Posterior vena cava (tissue), 2 donors: ENCODE measurements at regions not wholly inside any gene's neighbourhood (a gene's known extent, or its start where the extent isn't known, plus 50 kb on each side); places are given as distances from the start of the nearest gene placed in this dataset.

Experiments used
- DNase-seq: peaks from one replicate; pipeline ENCODE4 v3.0.0-alpha.2; 2020; ENCODE audit warnings: low spot score
- intact Hi-C, 2 donors: fragments of 100-400 bp; cut with DNase I; formaldehyde crosslinking; loops; one replicate each; pipeline versions ENCODE4 v1.14.1 to v1.14.2; 2022 to 2023
- donor health status: DM: yes; HTN: yes; CAD: no.
- donor health status: DM: yes; HTN: yes; CAD: no.

GRCh38 chr1:56150441-56151215 is 428.7 kb downstream of the PLPP3 start:
- intact Hi-C loops, result no loop called here

GRCh38 chr1:56149761-56150160 is 429.6 kb downstream of the PLPP3 start:
- intact Hi-C loops, result no loop called here
- DNase-seq, result no peak

More at GRCh38 chr1:56150441-56151215, 428.7 kb downstream of the PLPP3 start:
- DNase-seq, result no peak

GRCh38 chr1:56148326-56149193 is 430.8 kb downstream of the PLPP3 start:
- no peak for DNase-seq
- intact Hi-C loops, result no loop called here

- intact Hi-C loops, result no loop called here
- DNase-seq, result no peak
Measured at GRCh38 chr1:56147459-56147858, 431.9 kb downstream of the PLPP3 start.

GRCh38 chr1:56147034-56147433 is 432.3 kb downstream of the PLPP3 start:
- no peak for DNase-seq
- intact Hi-C loops, result no loop called here

GRCh38 chr1:56146449-56146848 is 432.9 kb downstream of the PLPP3 start:
- DNase-seq, result no peak
- intact Hi-C loops, result no loop called here

GRCh38 chr1:56145581-56145980 is 433.8 kb downstream of the PLPP3 start:
- intact Hi-C loops, result no loop called here

GRCh38 chr1:56142301-56142700 is 437.1 kb downstream of the PLPP3 start:
- intact Hi-C loops, result no loop called here
- DNase-seq, result no peak

More at GRCh38 chr1:56145581-56145980, 433.8 kb downstream of the PLPP3 start:
- no peak for DNase-seq

- intact Hi-C loops, result no loop called here
- DNase-seq, result no peak
Measured at GRCh38 chr1:56139836-56140235, 439.5 kb downstream of the PLPP3 start.

GRCh38 chr1:56137521-56138505 is 441.6 kb downstream of the PLPP3 start:
- intact Hi-C loops, result no loop called here
- no peak for DNase-seq

- no peak for DNase-seq
- intact Hi-C loops, result no loop called here
Measured at GRCh38 chr1:56137090-56137489, 442.3 kb downstream of the PLPP3 start.

- DNase-seq, result no peak
- intact Hi-C loops, result no loop called here
Measured at GRCh38 chr1:56135864-56136147, 443.6 kb downstream of the PLPP3 start.

GRCh38 chr1:56135069-56135863 is 444.1 kb downstream of the PLPP3 start:
- no peak for DNase-seq
- intact Hi-C loops, result no loop called here

- intact Hi-C loops, result no loop called here
- DNase-seq, result no peak
Measured at GRCh38 chr1:56133522-56134472, 445.6 kb downstream of the PLPP3 start.

- intact Hi-C loops, result no loop called here
- DNase-seq, result no peak
Measured at GRCh38 chr1:56132520-56132919, 446.8 kb downstream of the PLPP3 start.

- intact Hi-C loops, result no loop called here
- DNase-seq, result no peak
Measured at GRCh38 chr1:56129837-56130236, 449.5 kb downstream of the PLPP3 start.

- DNase-seq, result no peak
- intact Hi-C loops, result no loop called here
Measured at GRCh38 chr1:56125316-56125715, 454.0 kb downstream of the PLPP3 start.

GRCh38 chr1:56123826-56124225 is 455.5 kb downstream of the PLPP3 start:
- no peak for DNase-seq
- intact Hi-C loops, result no loop called here
